PFSK-1 (cell line): ENCODE measurements at regions not wholly inside any gene's neighbourhood (a gene's known extent, or its start where the extent isn't known, plus 50 kb on each side); places are given as distances from the start of the nearest gene placed in this dataset.
A peak's percentile ranks its signal among the peaks of the same experiment; 100 is the strongest.

Experiments used
- FOXP2 ChIP-seq: optimal IDR thresholded peaks from 2 replicates; pipeline ENCODE3; 2011; ENCODE audit warnings: borderline replicate concordance, control low read depth, inconsistent platforms; ENCODE audit not compliant: insufficient read depth; ENCODE audit errors: extremely low read length, extremely low read depth
- POLR2AphosphoS5 ChIP-seq: IDR thresholded peaks from 2 replicates; pipeline ENCODE4 v1.6.1; 2012; ENCODE audit warnings: low read depth, mild to moderate bottlenecking, control low read depth, low read length, moderate library complexity
- SIN3A ChIP-seq: IDR thresholded peaks from 2 replicates; pipeline ENCODE4 v1.6.1; 2012; ENCODE audit warnings: mild to moderate bottlenecking, low read length, moderate library complexity, borderline replicate concordance; ENCODE audit not compliant: insufficient read depth
- TAF1 ChIP-seq: IDR thresholded peaks from 2 replicates; pipeline ENCODE4 v1.6.1; 2012; ENCODE audit warnings: low read length, control low read depth, borderline replicate concordance; ENCODE audit not compliant: insufficient read depth
- TF ChIP-seq, protein P1 (sequence below), 2 experiments: IDR thresholded peaks; 2 replicates each; pipeline versions ENCODE4 v1.6.1 to v1.8.0; 2011 to 2012; ENCODE audit warnings: low read depth in 2 of 2, low read length in 2 of 2, control low read depth in 1 of 2, inconsistent platforms in 1 of 2, mild to moderate bottlenecking in 1 of 2, moderate library complexity in 1 of 2; ENCODE audit not compliant: insufficient read depth in 1 of 2

DNA sequence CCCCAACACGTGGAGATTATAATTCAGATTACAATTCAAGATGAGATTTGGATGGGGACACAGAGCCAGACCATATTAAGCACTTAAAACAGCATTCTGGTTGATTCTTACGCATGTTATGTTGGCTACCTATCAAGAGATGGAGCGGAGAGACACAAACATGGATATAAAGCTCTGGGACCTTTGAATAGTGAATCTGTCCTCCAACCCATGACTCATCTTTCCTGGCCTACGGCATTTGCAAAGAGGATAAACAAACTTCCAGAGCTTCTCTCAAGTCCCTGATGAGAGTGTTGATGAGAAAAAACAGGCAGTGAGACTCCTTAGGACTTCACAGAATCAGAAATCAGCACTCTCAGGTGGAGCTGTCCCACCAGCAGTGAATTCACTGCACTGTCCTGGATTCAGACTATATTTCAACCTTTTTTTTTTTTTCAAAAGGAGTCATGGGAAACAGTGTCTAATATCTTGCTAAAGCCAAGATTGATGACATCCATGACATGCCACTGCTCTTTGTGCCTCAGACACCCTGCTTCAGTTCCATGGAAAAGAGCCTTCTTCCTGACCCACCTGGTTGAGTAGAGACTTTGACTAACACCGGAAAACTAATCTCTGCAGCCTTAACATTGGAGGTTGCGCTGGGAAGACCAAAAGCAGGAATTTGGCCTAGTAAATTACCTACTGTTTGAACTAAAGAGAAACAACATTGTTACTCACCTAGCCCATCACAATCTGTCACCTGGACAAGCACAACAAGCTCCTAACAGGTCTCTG, 62.1 kb upstream of the NPAS2 start:
- TF ChIP-seq POLR2AphosphoS5 (no peak), TAF1 (no peak), FOXP2 (no peak), SIN3A (peak; percentile 53; the same call in 1 of the 2 replicates)
- TF ChIP-seq, protein P1, sequence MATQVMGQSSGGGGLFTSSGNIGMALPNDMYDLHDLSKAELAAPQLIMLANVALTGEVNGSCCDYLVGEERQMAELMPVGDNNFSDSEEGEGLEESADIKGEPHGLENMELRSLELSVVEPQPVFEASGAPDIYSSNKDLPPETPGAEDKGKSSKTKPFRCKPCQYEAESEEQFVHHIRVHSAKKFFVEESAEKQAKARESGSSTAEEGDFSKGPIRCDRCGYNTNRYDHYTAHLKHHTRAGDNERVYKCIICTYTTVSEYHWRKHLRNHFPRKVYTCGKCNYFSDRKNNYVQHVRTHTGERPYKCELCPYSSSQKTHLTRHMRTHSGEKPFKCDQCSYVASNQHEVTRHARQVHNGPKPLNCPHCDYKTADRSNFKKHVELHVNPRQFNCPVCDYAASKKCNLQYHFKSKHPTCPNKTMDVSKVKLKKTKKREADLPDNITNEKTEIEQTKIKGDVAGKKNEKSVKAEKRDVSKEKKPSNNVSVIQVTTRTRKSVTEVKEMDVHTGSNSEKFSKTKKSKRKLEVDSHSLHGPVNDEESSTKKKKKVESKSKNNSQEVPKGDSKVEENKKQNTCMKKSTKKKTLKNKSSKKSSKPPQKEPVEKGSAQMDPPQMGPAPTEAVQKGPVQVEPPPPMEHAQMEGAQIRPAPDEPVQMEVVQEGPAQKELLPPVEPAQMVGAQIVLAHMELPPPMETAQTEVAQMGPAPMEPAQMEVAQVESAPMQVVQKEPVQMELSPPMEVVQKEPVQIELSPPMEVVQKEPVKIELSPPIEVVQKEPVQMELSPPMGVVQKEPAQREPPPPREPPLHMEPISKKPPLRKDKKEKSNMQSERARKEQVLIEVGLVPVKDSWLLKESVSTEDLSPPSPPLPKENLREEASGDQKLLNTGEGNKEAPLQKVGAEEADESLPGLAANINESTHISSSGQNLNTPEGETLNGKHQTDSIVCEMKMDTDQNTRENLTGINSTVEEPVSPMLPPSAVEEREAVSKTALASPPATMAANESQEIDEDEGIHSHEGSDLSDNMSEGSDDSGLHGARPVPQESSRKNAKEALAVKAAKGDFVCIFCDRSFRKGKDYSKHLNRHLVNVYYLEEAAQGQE (IDR thresholded peaks at IDR 0.05; ENCODE audit: insufficient read depth in 1 of 2, low read depth in 2 of 2, low read length in 2 of 2) = peak in 1 of 2 experiments; percentile 52; a peak in 1 of 4 replicates

DNA sequence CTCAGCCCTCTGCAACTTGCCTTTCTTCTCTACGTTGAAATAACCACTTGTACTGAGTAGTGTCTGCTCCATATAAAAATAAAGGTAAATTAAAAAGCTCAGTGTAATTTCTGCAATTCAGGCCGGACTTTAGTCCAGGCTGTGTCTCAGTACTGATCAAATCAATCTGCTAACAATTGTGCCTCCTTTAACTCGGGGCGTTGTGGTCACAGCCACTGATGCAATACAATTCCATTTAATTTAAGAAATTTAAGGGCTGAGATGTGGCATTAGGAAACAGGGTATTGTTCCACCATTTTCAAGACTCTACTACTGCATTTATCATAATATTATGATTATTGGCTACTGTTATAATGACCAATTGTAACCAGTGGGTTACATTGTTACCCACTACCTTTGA, 60.0 kb upstream of the NPAS2 start:
- TF ChIP-seq, protein P1 (IDR thresholded peaks at IDR 0.05; ENCODE audit: insufficient read depth in 1 of 2, low read depth in 2 of 2, low read length in 2 of 2) = no peak
- no peak for TF ChIP-seq TAF1
- TF ChIP-seq POLR2AphosphoS5 = no peak
- TF ChIP-seq SIN3A = no peak
- TF ChIP-seq FOXP2 = no peak

DNA sequence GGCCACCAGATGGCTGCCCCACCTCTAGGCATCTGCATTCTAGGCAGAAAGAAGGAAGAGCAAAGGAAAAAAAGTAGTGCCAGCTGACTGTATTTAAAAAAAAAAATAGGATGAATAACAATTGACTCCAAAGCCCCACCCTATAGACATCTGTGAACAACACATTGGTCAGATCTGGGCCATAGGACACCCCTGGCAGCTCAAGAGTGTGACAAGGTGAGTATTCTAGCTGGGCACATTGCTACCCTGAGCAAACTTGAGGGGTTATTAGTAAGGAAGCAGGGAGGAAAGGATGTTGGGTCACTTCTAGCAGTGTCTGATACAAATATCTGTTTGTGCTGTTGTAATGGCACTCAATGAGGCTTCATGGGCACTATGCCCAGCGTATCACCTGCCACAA, 58.6 kb upstream of the NPAS2 start:
- TF ChIP-seq POLR2AphosphoS5 (no peak), SIN3A (no peak), FOXP2 (no peak), TAF1 (no peak)
- TF ChIP-seq, protein P1 (IDR thresholded peaks at IDR 0.05; ENCODE audit: insufficient read depth in 1 of 2, low read depth in 2 of 2, low read length in 2 of 2) = no peak

DNA sequence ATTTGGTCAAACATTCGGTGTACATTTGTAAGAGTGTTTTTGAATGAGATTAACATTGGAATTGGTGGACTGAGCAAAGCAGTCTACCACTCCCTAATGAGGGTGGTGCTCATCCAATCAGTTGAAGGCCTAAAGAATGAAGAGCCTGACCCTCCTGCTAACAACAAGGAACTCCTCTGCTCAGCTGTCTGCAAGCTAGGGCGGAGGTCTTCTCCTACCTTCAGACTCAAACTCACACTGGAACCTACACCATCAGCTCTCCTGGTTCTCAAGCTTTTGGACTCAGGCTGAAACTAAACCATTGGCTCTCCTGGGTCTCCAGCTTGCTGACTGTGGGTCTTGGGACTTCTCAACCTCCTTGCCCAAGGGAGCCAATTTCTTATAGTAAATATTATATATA, 55.5 kb upstream of the NPAS2 start:
- TF ChIP-seq FOXP2 = no peak
- no peak for TF ChIP-seq TAF1
- TF ChIP-seq SIN3A = no peak
- no peak for TF ChIP-seq POLR2AphosphoS5
- TF ChIP-seq, protein P1 (IDR thresholded peaks at IDR 0.05; ENCODE audit: insufficient read depth in 1 of 2, low read depth in 2 of 2, low read length in 2 of 2) = no peak
